KMS-11 (cell line): ENCODE measurements at regions not wholly inside any gene's neighbourhood (a gene's known extent, or its start where the extent isn't known, plus 50 kb on each side); places are given as distances from the start of the nearest gene placed in this dataset.

ENCODE experiments used
- H2AFZ ChIP-seq: fragments of 200-600 bp; sonication (generic); 2 replicates; pipeline ENCODE4 v1.6.1; 2016; ENCODE audit warnings: antibody characterized with exemption, mixed run types, low read depth
- H3K27ac ChIP-seq: fragments of 200-600 bp; sonication (generic); 2 replicates; pipeline ENCODE4 v1.6.1; 2016; ENCODE audit warnings: mild to moderate bottlenecking, mixed run types
- H3K27me3 ChIP-seq: fragments of 200-600 bp; sonication (generic); 2 replicates; pipeline ENCODE4 v1.6.1; 2017; ENCODE audit warnings: mild to moderate bottlenecking, low read depth, mixed run types, moderate library complexity; ENCODE audit not compliant: insufficient read depth
- H3K36me3 ChIP-seq: fragments of 200-600 bp; sonication (generic); 2 replicates; pipeline ENCODE4 v1.6.1; 2017; ENCODE audit warnings: mild to moderate bottlenecking, mixed run types; ENCODE audit not compliant: insufficient read depth
- H3K4me1 ChIP-seq: fragments of 200-600 bp; sonication (generic); 2 replicates; pipeline ENCODE4 v1.6.1; 2016; ENCODE audit warnings: mild to moderate bottlenecking, low read depth, mixed run types; ENCODE audit not compliant: poor library complexity, severe bottlenecking
- H3K4me2 ChIP-seq: fragments of 200-600 bp; sonication (generic); 2 replicates; pipeline ENCODE4 v1.7.0; 2016; ENCODE audit warnings: mild to moderate bottlenecking, mixed run types
- H3K4me3 ChIP-seq: fragments of 200-600 bp; sonication (generic); IDR thresholded peaks from 2 replicates; pipeline ENCODE4 v1.6.1; 2017; ENCODE audit warnings: low read depth, low read length, mixed read lengths; ENCODE audit not compliant: insufficient read depth
- H3K79me2 ChIP-seq: fragments of 200-600 bp; sonication (generic); 2 replicates; pipeline ENCODE4 v1.6.1; 2016; ENCODE audit warnings: low read depth, mixed run types; ENCODE audit not compliant: insufficient read depth
- H3K9ac ChIP-seq: fragments of 200-600 bp; sonication (generic); 2 replicates; pipeline ENCODE4 v1.6.1; 2016; ENCODE audit warnings: mild to moderate bottlenecking, mixed run types
- H4K20me1 ChIP-seq: fragments of 200-600 bp; sonication (generic); 2 replicates; pipeline ENCODE4 v1.6.1; 2016; ENCODE audit warnings: mild to moderate bottlenecking, mixed run types; ENCODE audit not compliant: insufficient read depth
- TF ChIP-seq, protein P1 (sequence below): fragments of 200-600 bp; sonication (generic); conservative IDR thresholded peaks from 2 replicates; pipeline ENCODE4 v1.6.1; 2017; ENCODE audit warnings: low read depth, mild to moderate bottlenecking, antibody characterized with exemption, low read length, moderate library complexity, mixed read lengths

DNA sequence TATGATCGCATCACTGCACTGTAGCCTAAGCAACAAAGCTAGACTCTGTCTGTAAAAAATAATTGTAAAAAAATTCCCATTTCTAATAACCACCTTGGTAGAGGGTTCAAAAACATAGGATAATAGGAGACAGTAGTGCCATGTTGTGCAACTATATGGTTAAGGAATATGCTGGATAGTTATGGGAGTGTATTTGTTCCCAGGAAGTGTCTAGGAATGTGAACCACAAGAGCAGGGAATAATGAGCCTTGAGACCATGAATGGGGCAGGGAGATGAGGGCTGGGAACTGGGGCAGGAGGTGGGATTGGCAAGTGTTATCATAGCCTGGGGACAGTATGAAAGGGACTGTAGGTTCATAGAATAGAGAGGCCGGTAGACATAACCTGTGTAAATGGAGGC, 50.4 kb downstream of the RUSC2 start:
- TF ChIP-seq, protein P1, sequence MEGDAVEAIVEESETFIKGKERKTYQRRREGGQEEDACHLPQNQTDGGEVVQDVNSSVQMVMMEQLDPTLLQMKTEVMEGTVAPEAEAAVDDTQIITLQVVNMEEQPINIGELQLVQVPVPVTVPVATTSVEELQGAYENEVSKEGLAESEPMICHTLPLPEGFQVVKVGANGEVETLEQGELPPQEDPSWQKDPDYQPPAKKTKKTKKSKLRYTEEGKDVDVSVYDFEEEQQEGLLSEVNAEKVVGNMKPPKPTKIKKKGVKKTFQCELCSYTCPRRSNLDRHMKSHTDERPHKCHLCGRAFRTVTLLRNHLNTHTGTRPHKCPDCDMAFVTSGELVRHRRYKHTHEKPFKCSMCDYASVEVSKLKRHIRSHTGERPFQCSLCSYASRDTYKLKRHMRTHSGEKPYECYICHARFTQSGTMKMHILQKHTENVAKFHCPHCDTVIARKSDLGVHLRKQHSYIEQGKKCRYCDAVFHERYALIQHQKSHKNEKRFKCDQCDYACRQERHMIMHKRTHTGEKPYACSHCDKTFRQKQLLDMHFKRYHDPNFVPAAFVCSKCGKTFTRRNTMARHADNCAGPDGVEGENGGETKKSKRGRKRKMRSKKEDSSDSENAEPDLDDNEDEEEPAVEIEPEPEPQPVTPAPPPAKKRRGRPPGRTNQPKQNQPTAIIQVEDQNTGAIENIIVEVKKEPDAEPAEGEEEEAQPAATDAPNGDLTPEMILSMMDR, result no peak
- no peak overlapping the region for H3K27ac ChIP-seq
- no peak overlapping the region for H3K9ac ChIP-seq
- no peaks in the 10 kb centered on the region for H3K4me1 ChIP-seq
- no peaks in the 10 kb centered on the region for H3K36me3 ChIP-seq
- H2AFZ ChIP-seq, result no peak overlapping the region
- H4K20me1 ChIP-seq, result no peaks in the 10 kb centered on the region
- no peaks in the 10 kb centered on the region for H3K79me2 ChIP-seq
- no peak overlapping the region for H3K4me2 ChIP-seq
- no peaks in the 10 kb centered on the region for H3K27me3 ChIP-seq
- no peak overlapping the region for H3K4me3 ChIP-seq

DNA sequence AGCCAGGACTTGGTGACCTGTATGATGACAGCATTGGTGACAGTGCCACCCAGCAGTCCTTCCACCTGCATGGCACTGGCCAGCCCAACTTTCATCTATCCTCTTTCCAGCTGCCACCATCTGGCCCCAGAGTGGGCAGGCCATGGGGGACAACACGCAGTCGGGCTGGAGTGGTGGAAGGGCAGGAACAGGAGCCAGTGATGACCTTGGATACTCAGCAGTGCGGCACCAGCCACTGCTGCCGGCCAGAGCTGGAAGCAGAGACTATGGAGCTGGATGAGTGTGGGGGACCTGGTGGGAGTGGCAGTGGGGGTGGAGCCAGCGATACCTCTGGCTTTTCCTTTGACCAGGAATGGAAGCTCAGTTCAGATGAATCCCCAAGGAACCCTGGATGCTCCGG, 56.9 kb downstream of the RUSC2 start:
- Histone ChIP-seq H3K27ac (no peak overlapping the region), H3K4me1 (no peaks in the 10 kb centered on the region), H3K27me3 (no peaks in the 10 kb centered on the region), H3K4me3 (no peak overlapping the region), H3K4me2 (no peak overlapping the region), H4K20me1 (no peaks in the 10 kb centered on the region), H3K9ac (no peak overlapping the region), H3K79me2 (no peaks in the 10 kb centered on the region), H2AFZ (no peak overlapping the region), H3K36me3 (no peaks in the 10 kb centered on the region)
- TF ChIP-seq, protein P1, result no peak

DNA sequence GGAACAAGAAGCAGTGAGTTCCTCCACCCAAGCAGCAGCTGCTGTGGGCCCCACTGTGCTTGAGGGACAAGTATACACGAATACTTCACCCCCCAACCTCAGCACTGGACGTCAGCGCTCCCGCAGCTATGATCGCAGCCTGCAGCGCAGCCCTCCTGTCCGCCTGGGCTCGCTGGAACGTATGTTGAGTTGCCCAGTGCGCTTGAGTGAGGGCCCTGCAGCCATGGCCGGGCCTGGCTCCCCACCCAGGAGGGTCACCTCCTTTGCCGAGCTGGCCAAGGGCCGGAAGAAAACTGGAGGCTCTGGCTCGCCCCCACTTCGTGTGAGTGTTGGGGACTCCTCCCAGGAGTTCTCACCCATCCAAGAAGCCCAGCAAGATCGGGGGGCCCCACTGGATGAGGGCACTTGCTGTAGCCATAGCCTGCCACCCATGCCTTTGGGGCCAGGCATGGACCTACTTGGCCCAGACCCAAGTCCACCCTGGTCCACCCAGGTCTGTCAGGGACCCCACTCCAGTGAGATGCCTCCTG, 57.1 kb upstream of the TESK1 start:
- Histone ChIP-seq H3K4me1 (no peaks in the 10 kb centered on the region), H2AFZ (no peak overlapping the region), H4K20me1 (no peaks in the 10 kb centered on the region), H3K36me3 (no peaks in the 10 kb centered on the region), H3K9ac (no peak overlapping the region), H3K79me2 (no peaks in the 10 kb centered on the region), H3K4me3 (no peak overlapping the region), H3K27ac (no peak overlapping the region), H3K27me3 (no peaks in the 10 kb centered on the region), H3K4me2 (no peak overlapping the region)
- TF ChIP-seq, protein P1, result no peak

DNA sequence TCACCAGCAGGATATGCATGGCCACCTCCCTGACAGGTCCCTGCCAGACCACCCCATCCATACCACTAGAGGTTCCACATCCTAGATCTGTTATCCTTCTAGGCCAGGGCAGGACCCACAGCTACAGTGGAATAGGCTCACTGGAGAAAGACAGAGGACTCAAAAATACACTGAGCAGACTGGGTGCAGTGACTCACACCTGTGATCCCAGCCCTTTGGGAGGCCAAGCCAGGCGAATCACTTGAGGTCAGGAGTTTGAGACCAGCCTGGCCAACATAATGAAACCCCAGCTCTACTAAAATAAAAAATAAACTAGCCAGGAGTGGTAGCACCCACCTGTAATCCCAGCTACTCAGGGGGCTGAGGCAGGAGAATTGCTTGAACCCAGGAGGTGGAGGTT, 56.5 kb upstream of the TESK1 start:
- TF ChIP-seq, protein P1, result no peak
- Histone ChIP-seq H3K4me1 (no peaks in the 10 kb centered on the region), H3K27me3 (no peaks in the 10 kb centered on the region), H3K79me2 (no peaks in the 10 kb centered on the region), H3K9ac (no peak overlapping the region), H3K4me3 (no peak overlapping the region), H3K4me2 (no peak overlapping the region), H3K27ac (no peak overlapping the region), H3K36me3 (no peaks in the 10 kb centered on the region), H4K20me1 (no peaks in the 10 kb centered on the region), H2AFZ (no peak overlapping the region)

DNA sequence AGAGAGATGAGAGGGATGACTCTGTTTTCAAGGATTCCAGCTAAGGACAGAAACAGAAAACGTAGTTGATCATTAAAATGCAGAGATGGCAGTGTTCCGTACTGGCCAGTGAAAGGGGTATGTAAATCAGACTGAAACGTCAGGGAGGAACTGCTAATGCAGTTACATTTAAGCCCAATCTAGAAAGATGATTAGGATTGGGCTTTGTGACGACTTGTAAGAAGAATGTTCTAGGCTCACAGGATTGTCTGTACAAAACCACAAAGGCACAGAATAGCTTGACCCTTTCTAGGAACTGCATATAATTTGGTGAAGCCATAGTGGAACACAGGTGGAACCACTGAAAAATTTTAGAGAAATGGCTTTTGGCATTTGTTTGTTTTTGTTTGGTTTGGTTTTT, 55.6 kb upstream of the TESK1 start:
- no peaks in the 10 kb centered on the region for H3K79me2 ChIP-seq
- no peaks in the 10 kb centered on the region for H3K36me3 ChIP-seq
- H3K27me3 ChIP-seq, result no peaks in the 10 kb centered on the region
- no peak overlapping the region for H3K4me2 ChIP-seq
- TF ChIP-seq, protein P1, result no peak
- H3K4me1 ChIP-seq, result no peaks in the 10 kb centered on the region
- no peaks in the 10 kb centered on the region for H4K20me1 ChIP-seq
- no peak overlapping the region for H3K9ac ChIP-seq
- no peak overlapping the region for H3K27ac ChIP-seq
- no peak overlapping the region for H3K4me3 ChIP-seq
- H2AFZ ChIP-seq, result no peak overlapping the region
